HUDEP-2 (cell line): ENCODE measurements at regions not wholly inside any gene's neighbourhood (a gene's known extent, or its start where the extent isn't known, plus 50 kb on each side); places are given as distances from the start of the nearest gene placed in this dataset.

ENCODE experiments used
- DNase-seq, 76 experiments: peaks; one replicate each; lab custom pipeline; 2025; ENCODE audit not compliant: unreplicated experiment in 76 of 76; lab: John Stamatoyannopoulos, UW

DNA sequence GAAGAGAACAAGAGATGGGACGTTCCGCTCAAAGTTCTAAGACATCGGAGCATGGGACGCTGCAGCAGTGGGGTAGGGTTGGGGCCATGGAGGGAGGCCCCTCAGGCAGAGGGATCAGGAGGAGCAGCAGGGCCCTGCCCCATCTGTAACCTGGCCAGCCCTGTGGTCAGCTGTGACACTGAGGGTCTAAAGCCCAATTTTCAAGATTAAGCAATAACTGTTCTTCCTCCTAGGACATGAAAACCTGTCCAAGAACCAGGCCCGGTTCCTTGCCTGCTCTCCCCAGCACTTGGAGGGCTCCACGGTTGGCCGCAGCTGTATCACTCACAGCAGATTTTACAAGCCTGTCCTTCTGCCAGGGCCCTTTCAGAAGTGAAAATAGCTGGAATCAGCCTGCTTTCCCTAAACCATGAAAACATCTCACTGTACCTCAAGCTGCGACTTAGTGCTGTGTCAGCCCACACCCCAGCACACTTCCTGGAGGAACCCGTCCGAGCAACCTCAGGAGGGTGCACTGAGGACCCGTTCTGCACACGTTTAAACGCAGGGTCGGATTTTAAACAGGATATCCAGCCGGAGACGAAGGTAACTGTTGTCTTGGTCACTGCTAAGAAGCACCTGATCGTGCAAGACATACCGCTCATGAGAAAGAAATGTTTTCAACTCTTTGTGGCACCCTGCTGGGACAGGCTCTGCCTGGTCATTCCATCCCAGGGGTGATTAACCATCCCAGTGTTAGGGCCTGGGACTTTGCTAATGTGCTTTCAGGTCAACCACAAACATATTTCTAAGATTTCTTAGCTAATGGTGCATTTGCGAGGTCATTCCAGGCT, 201.9 kb upstream of the DIO3 start:
- no peak for DNase-seq

DNA sequence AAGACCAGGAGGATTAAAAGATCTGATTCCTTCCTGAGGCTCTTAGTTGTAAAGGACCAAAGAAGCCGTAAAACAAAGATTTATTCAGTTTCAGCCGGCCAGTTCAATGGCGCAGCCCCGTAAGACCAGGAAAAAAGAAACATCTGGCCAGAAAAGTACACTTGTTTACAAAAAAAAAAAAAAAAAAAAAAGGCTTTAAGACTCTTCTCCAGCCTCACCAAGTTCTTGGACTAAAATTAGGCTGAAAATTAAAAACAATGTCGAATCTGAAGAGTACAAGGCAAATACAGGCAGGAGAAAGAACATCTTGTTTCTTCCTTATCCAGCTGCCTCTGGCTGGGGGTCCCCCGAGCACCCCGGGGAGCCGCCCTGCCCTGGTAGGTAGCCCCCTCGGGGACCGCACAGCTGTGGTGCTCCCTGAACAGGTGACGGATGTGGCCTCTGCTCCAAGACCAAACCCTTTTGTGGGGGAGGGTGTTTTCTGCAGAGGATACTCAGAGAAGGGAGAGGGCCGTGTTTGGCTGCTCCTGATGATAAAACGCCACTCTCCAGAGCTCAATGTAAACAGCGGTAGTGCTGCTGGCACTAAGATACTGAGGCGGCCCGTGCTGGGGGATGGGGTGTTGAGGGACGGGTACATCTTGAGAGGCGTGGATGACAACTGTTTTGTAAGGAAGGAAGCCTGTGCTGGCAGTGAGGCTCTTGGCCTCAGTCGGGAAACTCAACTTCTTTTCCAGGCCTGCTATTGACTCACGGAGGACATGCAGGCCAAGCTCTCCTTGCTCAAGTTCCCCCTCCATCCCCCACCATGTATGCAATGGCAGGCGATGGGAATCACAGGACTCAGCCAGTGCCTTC, 201.0 kb upstream of the DIO3 start:
- peak in 1 of 76 experiments; percentile 9 for DNase-seq

DNA sequence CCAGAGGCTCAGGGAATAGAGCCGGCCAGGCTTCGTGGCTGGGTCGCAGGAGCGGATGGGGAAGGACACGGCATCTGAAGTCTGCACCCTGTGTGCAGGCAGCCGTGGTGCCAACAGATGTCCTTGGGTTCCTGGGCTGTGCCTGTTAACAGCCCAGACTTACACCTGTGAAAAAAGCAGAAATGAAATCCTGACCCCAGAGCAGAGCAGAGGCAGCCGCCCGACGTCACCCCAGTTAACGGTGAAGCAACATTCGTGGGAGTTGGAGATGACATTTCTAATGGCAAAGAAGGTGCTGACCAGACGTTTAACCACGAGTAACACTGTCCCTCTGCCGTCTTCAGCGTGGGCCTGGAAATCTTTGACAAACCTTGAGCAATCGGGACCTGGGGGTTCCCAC, 200.3 kb upstream of the DIO3 start:
- DNase-seq = no peak

DNA sequence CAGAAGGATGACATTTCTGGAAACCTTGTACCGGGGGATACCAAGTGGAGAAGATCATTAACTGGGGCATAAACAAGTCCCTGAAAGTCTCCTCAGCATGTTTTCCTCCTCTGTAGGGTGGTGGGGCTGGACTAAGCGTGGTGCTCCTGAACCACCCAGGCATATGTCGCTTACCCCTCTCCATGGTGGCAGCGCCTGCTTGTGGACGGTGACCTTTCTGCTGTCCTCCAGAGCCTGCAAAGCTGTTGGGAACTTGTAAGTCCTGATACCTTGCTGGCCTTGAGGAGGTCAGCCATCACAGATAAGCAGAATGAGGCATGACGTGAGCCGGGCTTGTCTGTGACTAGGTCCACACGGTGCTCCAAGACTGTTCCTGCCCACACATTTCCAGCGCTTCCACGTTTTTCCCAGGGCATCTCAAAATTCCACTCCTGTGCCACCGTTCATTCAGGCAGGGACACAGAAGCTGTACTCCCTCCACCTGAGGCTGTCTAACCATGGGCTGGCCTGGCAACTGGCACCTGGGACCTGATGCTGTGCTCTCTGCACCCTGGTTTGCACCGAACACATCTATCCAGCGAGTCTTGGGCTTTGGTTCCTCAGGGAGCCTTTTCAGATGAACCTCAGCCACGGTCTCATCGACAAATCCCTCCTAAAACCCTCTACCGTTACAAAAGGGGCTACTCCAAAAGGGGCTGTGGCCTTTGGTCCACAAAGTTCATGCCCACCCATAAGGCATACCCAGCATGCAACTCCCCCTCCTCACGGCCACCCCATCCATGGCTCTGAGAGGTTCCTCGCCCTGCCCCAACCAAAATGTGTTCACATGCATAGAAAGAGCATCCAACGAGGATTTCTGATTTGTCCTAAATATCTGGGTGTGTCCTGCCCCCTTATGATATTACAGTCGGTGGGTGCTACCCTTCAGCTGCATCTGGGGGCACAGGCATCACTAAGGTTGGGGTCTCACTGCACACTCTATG, 199.6 kb upstream of the DIO3 start:
- DNase-seq = no peak

DNA sequence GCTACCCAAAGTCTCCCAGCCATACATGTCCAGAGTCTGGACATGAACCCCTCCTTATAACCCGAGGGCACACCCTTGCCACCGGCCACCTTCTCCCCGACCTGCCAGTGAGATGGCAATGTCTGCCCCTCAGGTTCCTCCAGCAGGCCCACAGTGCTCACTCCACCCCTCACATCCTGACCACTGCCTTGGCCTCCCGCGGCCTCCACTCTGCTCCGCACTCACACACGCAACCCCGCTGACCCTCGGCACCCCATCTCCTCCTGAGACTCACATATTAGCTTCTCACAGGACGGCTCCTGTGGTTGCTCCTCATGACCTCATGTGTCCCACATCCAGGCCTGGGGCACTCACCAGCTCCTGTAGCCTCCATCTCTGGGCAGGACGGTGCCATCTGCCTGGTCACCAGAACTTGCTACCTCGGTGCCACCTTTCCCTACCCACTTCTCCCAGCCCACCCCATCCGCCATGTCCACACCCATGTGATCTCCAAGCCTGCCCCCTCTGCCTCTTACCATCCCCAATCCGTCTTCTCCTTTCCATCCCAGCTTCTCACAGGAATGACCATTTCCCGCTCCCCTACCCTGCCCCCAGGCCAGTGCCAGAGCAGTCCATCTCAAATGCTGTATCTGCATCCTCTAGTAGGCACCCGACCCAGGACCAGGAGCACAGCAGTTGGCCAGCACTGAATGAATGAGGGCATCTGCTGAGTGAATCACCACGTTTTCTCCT, 198.6 kb upstream of the DIO3 start:
- no peak for DNase-seq

DNA sequence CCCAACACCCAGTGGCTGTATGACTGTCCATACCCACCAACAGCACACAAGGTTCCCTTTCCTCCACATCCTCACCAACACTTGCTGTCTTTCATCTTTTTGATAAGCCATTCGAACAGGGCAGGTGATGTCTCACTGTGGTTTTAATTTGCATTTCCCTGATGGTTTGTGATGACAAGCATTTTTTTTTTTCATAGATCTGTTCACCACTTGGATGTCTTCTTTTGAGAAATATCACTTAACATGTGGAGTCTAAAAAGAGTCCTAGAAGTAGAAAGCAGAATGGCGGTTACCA, 198.1 kb upstream of the DIO3 start:
- DNase-seq = no peak

DNA sequence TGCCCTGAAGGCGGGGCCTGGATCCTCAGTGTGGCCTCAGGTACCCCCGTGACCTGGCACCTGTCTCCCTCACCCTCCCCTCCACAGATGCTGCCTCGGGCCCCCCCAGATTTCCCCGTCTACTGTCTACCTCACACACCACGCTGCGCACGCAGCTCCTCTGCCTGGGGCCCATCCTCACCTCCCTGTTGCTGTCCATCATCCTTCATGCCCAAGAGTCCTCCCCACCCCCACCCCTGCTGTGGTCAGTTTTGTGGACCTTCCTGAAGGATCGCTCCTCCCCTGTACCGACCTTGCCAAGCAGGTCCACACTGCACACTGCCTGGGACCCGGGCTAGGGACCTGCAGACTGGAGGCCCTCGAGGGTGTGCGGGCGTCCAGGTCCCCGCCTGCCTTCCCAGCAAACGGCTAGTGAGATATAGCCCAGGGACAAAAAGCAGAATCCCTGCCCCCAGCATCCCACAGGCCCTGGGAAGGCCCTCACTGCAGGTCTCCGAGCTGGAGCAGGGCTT, 197.4 kb upstream of the DIO3 start:
- no peak for DNase-seq

DNA sequence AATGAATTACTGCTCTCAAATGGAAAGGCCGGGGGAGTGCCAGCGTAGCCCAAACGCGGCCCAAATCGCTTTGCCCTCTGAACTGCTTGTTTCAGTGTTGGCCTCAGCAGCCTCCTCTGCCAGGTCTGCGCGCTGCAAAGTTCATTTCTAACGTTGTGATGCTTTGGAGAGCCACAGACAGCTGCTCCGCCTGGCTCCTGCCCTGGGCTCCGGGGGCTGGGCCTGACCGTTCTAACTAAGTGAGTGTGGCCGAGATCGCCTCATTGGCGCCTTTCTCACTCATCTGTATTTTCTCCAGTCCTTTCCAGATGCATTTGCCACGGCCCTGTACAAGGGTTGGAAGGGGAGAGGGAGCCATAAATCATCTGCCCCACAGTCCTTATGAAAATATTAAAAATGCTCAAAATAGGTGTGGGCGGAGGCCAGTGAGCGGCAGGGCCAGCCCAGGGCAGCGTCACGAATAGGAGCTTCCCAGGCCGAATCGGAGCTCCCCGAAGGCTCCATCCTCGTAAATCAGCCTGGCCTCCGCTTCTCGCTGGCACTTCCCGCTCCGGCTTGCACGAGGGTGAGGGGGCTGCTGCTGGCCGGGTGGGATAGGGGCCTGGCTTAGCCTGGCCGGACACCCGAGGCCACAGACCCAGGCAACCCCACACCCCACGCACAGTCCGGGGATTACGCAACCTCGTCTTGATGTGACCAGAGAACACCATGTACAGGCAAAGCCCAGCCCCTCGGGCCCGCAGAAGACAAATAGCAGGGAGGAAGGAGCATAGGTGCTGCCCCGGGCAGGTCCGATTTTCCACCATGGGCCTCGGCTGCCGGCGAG, 196.6 kb upstream of the DIO3 start:
- DNase-seq = no peak

DNA sequence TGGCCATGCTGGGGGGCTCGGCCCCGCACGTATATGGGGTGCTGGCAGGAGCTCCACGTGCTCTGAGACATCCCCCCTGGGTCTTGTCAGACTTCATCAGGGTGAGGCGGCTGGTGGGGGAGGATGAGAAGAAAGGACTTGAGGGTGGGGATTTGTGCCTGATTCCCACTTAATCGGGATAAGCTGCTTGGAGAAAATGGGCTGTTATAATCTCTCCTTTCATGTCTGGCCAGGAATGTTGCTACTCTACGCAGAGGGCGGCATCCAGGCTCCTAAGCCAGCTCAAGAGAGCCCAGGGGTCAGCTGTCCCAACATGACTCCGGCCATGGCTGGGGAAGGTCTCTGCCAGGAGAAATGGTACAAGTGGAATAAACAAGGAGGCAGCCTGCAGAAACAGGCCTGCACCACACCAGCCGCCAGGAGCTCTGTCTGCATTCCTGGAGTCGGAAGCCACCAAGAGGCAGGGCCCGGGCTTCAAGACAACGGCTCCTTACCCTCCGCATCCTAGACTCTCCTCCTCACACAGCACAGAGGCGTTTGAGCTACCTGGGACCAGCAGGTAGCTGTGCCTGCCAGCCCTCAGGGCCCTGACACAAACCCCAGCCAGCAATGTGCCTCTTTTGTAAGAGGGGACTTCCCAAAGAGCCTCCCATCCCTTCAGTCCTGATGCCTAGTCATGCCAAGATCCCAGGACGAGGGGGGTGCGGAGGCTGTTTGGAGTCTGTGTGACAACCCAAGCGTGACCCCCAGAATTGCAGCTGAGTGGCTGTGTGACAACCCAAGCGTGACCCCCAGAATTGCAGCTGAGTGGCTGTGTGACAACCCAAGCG, 195.8 kb upstream of the DIO3 start:
- DNase-seq = no peak

DNA sequence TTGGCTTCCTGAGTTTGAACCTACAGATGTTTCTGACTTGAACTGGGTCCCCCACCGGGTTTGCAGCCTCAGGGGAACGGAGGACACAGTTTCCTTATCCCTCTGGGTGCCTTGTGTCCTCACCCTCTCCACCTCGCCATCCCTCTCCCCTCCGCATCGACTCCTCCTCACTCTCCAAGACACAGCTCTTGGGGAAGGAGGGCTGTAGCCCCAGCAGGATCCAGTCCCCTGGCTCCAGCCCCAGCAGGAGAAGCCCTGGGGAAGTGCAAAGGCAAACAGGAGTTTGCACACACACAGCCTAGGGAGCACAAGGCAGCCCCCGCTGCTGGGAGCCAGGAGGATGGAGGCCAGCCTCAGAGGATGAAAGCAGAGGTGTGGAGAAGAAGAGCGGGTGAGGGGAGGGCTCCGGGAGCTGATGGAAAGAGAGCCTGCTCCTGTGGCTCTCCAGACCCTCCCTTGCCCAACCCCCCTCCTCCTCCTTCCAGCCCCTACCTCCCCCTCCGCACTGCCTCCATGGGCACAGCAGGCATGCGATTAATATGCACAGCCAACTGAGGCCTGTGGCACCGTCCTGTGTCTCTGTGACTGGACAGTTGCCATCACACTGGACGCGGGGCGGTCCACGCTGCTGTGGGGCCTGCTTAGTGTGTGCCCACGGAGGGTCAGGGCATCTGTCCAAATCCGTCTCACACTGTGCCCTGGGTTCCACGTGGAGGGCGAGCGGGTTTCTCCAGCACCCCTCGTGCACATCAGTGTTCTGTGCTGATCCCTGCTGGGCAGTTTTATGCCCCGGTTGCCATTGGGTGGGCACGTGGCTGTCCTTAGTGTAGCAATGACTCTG, 193.7 kb upstream of the DIO3 start:
- DNase-seq = no peak

DNA sequence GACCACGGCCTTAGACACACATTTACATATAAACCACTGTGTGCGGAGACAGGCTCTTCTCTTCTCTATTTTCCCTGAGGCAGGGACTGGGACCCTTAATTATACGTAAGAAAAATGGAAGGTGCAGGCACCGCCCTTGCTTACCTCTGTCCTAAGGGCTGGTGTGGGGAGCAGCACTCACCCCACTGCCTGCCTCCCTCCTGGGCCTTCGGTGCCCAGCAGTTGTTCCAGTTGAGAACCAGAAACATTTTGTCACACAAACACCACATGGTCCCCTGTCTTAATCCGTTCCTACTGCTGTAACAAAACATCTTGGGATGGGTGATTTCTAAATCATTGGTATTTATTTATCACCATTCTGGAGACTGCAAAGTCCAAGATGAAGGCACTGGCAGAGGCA, 192.7 kb upstream of the DIO3 start:
- DNase-seq = no peak

DNA sequence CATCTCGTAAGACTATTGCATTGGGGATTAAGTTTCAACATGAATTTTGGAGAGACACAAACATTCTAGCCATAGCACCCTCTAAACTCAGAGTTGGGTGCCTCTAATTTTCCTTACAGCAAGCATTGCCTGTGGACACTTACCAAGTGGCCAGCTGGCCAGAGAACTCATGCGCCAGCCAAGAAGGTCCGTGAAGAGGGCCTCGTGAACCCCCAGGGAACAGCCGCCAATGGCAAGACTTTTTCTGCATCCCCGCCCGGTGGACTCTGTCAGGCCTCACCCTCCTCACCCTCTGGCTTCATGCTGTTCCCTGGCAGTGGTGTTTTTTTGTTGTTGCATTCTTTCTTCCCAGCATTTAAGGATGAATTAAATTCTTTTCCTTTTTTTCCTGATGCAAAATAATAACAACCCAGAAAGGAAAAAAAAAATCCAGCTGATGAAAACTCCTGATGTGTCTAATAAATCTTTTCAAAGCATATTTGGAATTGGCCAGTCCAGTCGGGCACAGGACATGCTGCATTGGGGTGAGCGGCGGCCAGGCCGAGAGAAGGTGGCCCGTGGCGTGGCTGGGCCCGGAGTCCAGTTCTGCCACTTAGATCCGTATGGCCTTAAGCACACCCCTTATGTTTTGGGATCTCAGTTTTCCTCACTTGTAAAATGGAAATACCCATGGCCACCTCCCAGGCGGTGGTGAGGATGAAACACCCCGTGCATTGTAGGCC, 191.9 kb upstream of the DIO3 start:
- DNase-seq = no peak

DNA sequence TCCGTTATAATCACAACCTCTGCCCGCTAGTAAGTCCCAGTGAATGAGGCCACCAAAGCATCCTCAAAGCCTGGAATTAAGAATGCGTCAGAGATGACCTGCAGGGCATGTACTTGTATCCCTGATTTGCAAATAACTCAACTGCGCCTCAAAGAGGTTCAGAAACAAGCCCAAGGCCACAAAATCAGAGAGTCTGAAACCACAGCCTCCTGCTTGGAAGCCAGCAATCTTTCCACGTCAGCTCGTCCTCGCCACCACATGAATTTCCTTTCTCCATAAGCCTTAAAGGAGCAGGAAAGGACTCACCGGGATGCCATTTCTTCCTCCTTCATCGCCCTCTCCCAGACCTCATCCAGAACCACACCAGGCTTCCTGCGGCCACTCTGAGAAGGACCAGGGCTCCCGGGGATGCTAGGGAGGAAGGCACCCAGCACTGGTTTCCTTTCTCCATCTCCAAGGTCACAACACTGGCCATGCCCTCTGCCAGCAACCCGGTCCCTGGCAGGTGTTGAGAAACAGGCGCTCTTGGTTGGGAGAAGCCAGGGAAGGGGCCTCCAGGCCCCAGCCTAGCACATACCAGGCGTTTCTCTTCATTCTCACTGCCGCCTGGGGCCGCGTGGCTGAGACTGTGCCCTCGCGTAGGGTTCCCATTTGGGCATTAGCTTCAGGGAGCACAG, 191.2 kb upstream of the DIO3 start:
- DNase-seq = no peak

DNA sequence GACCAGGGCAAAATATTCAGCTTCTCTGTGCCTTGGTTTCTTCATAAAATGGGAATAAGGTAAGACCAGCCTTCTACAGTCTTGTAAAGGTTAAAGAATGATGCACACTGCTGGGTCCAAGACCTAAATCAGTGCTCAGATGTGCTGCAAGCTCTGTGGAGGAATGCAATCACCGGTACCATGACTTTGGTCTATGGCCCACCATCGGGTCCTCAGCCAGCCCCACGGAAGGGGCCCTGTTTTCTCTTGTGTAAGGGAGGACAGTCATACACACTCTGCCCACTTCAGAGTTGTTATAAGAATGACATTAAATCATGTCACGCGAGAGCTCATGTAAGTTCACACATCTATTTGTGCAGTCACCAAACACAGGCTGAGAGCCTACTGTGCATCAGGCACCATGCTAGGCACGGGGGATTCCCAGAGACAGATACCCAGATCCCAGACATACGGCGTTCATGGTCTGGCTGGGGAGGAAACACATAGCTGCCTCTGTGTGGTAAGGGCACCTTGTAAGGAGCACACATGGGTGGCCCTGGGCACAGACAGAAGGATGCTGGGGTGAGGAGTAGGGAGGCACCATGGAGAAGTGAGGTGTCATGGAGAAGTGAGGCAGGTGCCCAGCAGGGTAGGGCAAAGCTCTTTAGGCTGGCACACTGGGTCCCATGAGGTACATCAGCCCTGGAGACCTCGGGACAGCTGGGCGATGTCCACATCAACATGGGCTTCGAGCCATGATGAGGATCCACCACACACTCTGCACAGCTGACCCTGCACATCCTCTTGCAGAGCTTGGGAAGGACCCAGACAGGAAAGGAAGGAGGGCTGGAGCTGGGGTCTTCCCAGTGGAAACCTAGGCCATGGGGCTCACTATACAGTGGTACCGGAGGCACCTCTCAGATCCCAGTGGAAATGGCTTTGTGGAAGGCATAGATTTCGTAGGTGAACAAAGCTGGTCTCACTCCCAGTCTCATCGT, 190.4 kb upstream of the DIO3 start:
- DNase-seq = no peak
